Muscle of leg (tissue), 3 donors: ENCODE measurements at regions not wholly inside any gene's neighbourhood (a gene's known extent, or its start where the extent isn't known, plus 50 kb on each side); places are given as distances from the start of the nearest gene placed in this dataset.
A peak's percentile ranks its signal among the peaks of the same experiment; 100 is the strongest.

ENCODE experiments used
- DNase-seq: peaks from one replicate; pipeline ENCODE4 v3.0.0; 2013
- H3K27ac ChIP-seq: one replicate; pipeline ENCODE4 v1.5.1; 2013; ENCODE audit warnings: mild to moderate bottlenecking, low read length, control low read depth
- H3K27me3 ChIP-seq: one replicate; pipeline ENCODE4 v1.6.1; 2013; ENCODE audit warnings: low read length; ENCODE audit not compliant: control insufficient read depth, insufficient read depth
- H3K36me3 ChIP-seq: one replicate; pipeline ENCODE4 v1.6.1; 2013; ENCODE audit warnings: low read length; ENCODE audit not compliant: control insufficient read depth, insufficient read depth
- H3K4me1 ChIP-seq: one replicate; pipeline ENCODE4 v1.6.1; 2013; ENCODE audit warnings: low read length; ENCODE audit not compliant: control insufficient read depth, insufficient read depth
- H3K4me3 ChIP-seq: one replicate; pipeline ENCODE4 v1.5.1; 2013; ENCODE audit warnings: low read length, control low read depth
- H3K9me3 ChIP-seq: replicated peaks from 2 replicates; pipeline ENCODE4 v1.6.1; 2013; ENCODE audit warnings: low read depth, low read length; ENCODE audit not compliant: control insufficient read depth
- WGBS: methylation state at CpG from one replicate; pipeline ENCODE4 v1.1.5; 2013; ENCODE audit warnings: missing lambda C conversion rate; ENCODE audit not compliant: insufficient coverage; 5-methylcytosine and 5-hydroxymethylcytosine counted together

GRCh38 chr20:11210611-11211010 lies 536.8 kb upstream of the JAG1 start:
- no peaks in the 10 kb centered on the region for H3K36me3 ChIP-seq
- H3K9me3 ChIP-seq = no peaks in the 10 kb centered on the region
- no peak overlapping the region for H3K27ac ChIP-seq
- no peaks in the 10 kb centered on the region for H3K27me3 ChIP-seq
- no peak for DNase-seq
- H3K4me1 ChIP-seq = peaks cover 8% of the 10 kb centered on the region
- 91% methylated on average over 5 of the region's 5 CpGs for WGBS
- no peak overlapping the region for H3K4me3 ChIP-seq

GRCh38 chr20:11212272-11212671 lies 538.5 kb upstream of the JAG1 start:
- no CpG with 5 or more reads among the region's 3 CpGs for WGBS
- Histone ChIP-seq H3K27me3 (no peaks in the 10 kb centered on the region), H3K27ac (no peak overlapping the region)

DNA sequence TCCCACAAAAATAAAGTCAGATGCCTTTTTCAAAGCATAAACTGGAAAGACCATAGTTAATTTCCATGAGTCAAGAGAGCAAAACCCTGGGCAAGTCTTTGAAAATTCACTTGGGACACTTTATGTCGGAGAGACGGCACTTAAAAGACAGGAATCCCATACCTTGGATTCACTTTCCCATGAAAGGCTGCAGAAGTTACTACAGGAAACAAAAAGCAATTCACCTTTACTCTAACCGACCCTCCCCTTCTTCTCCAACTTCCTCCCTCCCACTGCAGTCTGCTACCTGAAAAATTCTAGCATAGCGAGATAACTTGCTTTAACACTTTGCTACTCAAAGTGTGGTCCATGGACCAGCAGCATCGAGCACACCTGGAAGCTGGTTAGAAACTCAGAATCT lies 539.1 kb upstream of the JAG1 start:
- Histone ChIP-seq H3K9me3 (no peaks in the 10 kb centered on the region), H3K27ac (no peak overlapping the region), H3K27me3 (no peaks in the 10 kb centered on the region), H3K36me3 (no peaks in the 10 kb centered on the region), H3K4me3 (no peak overlapping the region), H3K4me1 (peaks cover 13% of the 10 kb centered on the region)
- 46% methylated on average over 5 of the region's 5 CpGs for WGBS
- DNase-seq = no peak

More at GRCh38 chr20:11212272-11212671, 538.5 kb upstream of the JAG1 start:
- Histone ChIP-seq H3K4me3 (no peak overlapping the region), H3K36me3 (no peaks in the 10 kb centered on the region), H3K4me1 (peaks cover 11% of the 10 kb centered on the region), H3K9me3 (no peaks in the 10 kb centered on the region)
- no peak for DNase-seq

DNA sequence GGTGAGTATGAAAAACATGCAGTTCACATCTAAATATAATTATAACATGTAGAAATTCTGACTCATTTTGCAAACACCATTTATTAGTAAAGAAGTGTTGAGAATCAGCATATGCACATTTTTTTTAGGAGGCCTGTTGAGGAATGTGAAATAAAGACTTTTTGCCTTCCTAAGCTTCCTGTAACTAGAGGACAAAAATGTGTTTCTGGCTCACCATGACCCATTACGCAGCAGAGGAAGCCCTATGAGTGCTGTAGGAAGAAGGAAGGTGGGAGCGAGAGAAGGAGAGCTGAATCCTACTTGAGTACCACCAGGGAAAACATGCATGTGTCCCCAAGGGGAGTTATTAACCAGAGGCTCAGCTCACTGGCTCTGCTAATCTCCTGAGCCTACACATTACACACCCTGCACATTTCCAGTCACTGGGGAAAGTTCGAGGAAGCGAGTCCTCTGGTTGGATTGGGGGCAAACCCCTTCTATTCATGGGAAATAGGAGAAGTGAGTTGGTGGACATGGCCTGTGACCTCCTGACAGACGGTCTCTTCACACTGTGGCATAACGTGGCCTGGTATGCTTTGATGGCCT lies 540.5 kb upstream of the JAG1 start:
- Histone ChIP-seq H3K27me3 (no peaks in the 10 kb centered on the region), H3K4me3 (no peak overlapping the region), H3K4me1 (peaks cover 14% of the 10 kb centered on the region), H3K9me3 (no peaks in the 10 kb centered on the region), H3K36me3 (no peaks in the 10 kb centered on the region), H3K27ac (no peak overlapping the region)
- 80% methylated on average over 2 of the region's 6 CpGs for WGBS
- no peak for DNase-seq

- no peaks in the 10 kb centered on the region for H3K36me3 ChIP-seq
- peak; percentile 65 for DNase-seq
- no peak overlapping the region for H3K4me3 ChIP-seq
- no peaks in the 10 kb centered on the region for H3K27me3 ChIP-seq
- peak overlapping the region; percentile 42 for H3K27ac ChIP-seq
- no CpG with 5 or more reads among the region's 7 CpGs for WGBS
- no peaks in the 10 kb centered on the region for H3K9me3 ChIP-seq
- peaks cover 14% of the 10 kb centered on the region for H3K4me1 ChIP-seq
Measured at GRCh38 chr20:11216451-11217314, 542.9 kb upstream of the JAG1 start.

- Histone ChIP-seq H3K9me3 (no peaks in the 10 kb centered on the region), H3K27me3 (no peaks in the 10 kb centered on the region), H3K4me3 (no peak overlapping the region), H3K36me3 (no peaks in the 10 kb centered on the region), H3K27ac (peak overlapping the region; percentile 33), H3K4me1 (peaks cover 14% of the 10 kb centered on the region)
- DNase-seq = peak; percentile 69
- WGBS = 33% methylated on average over 1 of the region's 6 CpGs
Measured at GRCh38 chr20:11217326-11218172, 543.8 kb upstream of the JAG1 start.

GRCh38 chr20:11218173-11218680 lies 544.4 kb upstream of the JAG1 start:
- Histone ChIP-seq H3K36me3 (no peaks in the 10 kb centered on the region), H3K4me3 (no peak overlapping the region), H3K9me3 (no peaks in the 10 kb centered on the region), H3K27me3 (no peaks in the 10 kb centered on the region), H3K27ac (peak overlapping the region; percentile 37), H3K4me1 (peaks cover 14% of the 10 kb centered on the region)
- WGBS = no CpG with 5 or more reads among the region's 2 CpGs
- no peak for DNase-seq

DNA sequence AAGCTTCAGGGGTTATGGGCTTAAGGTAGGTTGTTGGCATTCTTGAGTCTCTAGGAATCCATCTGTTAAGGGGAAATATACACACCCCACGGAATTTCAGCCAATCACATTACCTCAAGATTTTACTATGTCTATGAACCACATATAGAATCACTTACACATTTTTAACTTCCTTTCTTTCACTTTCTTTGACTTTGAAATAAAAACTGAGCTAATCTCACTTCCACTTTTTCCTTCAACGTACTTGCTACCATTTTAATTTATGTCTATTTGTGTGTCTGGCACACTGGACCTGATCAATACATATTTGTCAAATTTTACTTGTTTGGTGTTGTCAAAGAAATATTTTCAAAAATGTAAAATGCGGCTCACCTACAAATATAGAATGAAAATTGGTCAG lies 545.4 kb upstream of the JAG1 start:
- Histone ChIP-seq H3K4me1 (peaks cover 14% of the 10 kb centered on the region), H3K27ac (no peak overlapping the region), H3K27me3 (no peaks in the 10 kb centered on the region), H3K9me3 (no peaks in the 10 kb centered on the region), H3K4me3 (no peak overlapping the region), H3K36me3 (no peaks in the 10 kb centered on the region)
- DNase-seq = no peak
- 60% methylated on average over 1 of the region's 3 CpGs for WGBS

GRCh38 chr20:11221046-11221445 lies 547.2 kb upstream of the JAG1 start:
- DNase-seq = peak; percentile 50
- Histone ChIP-seq H3K36me3 (no peaks in the 10 kb centered on the region), H3K4me3 (no peak overlapping the region), H3K27ac (no peak overlapping the region), H3K27me3 (no peaks in the 10 kb centered on the region), H3K9me3 (no peaks in the 10 kb centered on the region), H3K4me1 (peaks cover 9% of the 10 kb centered on the region)
- WGBS = 17% methylated on average over 1 of the region's 2 CpGs

DNA sequence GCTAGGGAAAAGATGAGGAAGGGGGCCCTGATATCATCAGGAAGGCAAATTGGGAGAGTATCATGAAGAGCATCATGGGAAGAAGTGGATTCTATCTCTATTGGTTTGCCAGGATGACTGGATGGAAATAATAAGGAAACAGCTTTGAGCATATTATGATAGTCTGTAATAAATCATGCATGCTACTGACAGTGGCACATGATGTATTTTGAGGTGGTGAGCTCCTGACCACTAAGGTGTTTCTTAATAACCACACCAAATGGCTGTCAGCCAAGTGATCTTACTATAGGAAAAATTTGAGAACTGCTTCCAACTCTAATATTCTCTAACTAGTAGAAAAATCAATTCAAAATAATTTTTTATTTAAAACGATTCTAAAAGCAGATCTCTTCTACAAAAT lies 548.4 kb upstream of the JAG1 start:
- no peaks in the 10 kb centered on the region for H3K36me3 ChIP-seq
- no peaks in the 10 kb centered on the region for H3K9me3 ChIP-seq
- no CpG with 5 or more reads among the region's 1 CpG for WGBS
- DNase-seq = no peak
- H3K27ac ChIP-seq = no peak overlapping the region
- no peak overlapping the region for H3K4me3 ChIP-seq
- peaks cover 6% of the 10 kb centered on the region for H3K4me1 ChIP-seq
- no peaks in the 10 kb centered on the region for H3K27me3 ChIP-seq
